MM.1S (cell line): ENCODE measurements at regions not wholly inside any gene's neighbourhood (a gene's known extent, or its start where the extent isn't known, plus 50 kb on each side); places are given as distances from the start of the nearest gene placed in this dataset.

Experiments used
- DNase-seq: peaks from one replicate; pipeline ENCODE4 v3.0.0-alpha.2; 2015
- H2AFZ ChIP-seq: fragments of 300-600 bp; sonication (generic); 2 replicates; pipeline ENCODE4 v1.6.0; 2016; ENCODE audit warnings: antibody characterized with exemption, low read length
- H3F3A ChIP-seq: fragments of 300-600 bp; sonication (generic); 2 replicates; pipeline ENCODE4 v1.6.1; 2016; ENCODE audit warnings: mild to moderate bottlenecking, antibody characterized with exemption, low read length, moderate library complexity, mixed read lengths; ENCODE audit not compliant: insufficient read depth
- H3K27ac ChIP-seq: fragments of 300-600 bp; sonication (generic); 2 replicates; pipeline ENCODE4 v1.5.1; 2016; ENCODE audit warnings: mild to moderate bottlenecking, low read length
- H3K27me3 ChIP-seq: fragments of 300-600 bp; sonication (generic); replicated peaks from 2 replicates; pipeline ENCODE4 v1.6.0; 2016; ENCODE audit warnings: low read length; ENCODE audit not compliant: insufficient read depth
- H3K36me3 ChIP-seq: fragments of 300-600 bp; sonication (generic); replicated peaks from 2 replicates; pipeline ENCODE4 v1.6.1; 2016; ENCODE audit warnings: mild to moderate bottlenecking, low read length, mixed read lengths; ENCODE audit not compliant: insufficient read depth
- H3K4me1 ChIP-seq: fragments of 300-600 bp; sonication (generic); 2 replicates; pipeline ENCODE4 v1.6.1; 2016; ENCODE audit warnings: low read length, mixed read lengths
- H3K4me2 ChIP-seq: fragments of 300-600 bp; sonication (generic); 2 replicates; pipeline ENCODE4 v1.6.0; 2016; ENCODE audit warnings: low read depth, low read length
- H3K4me3 ChIP-seq: fragments of 300-600 bp; sonication (generic); 2 replicates; pipeline ENCODE4 v1.5.1; 2016; ENCODE audit warnings: low read length, mixed read lengths
- H3K79me2 ChIP-seq: fragments of 300-600 bp; sonication (generic); 2 replicates; pipeline ENCODE4 v1.6.1; 2016; ENCODE audit warnings: mixed run types, low read length, mixed read lengths
- H3K9ac ChIP-seq: fragments of 300-600 bp; sonication (generic); 2 replicates; pipeline ENCODE4 v1.6.1; 2016; ENCODE audit warnings: low read length, mixed read lengths
- H3K9me2 ChIP-seq: fragments of 300-600 bp; sonication (generic); replicated peaks from 2 replicates; pipeline ENCODE4 v1.6.1; 2016; ENCODE audit warnings: mild to moderate bottlenecking, low read length, mixed read lengths; ENCODE audit not compliant: insufficient read depth
- H3K9me3 ChIP-seq: fragments of 300-600 bp; sonication (generic); replicated peaks from 2 replicates; pipeline ENCODE4 v1.6.1; 2016; ENCODE audit warnings: mild to moderate bottlenecking, low read length, mixed read lengths; ENCODE audit not compliant: insufficient read depth
- H4K20me1 ChIP-seq: fragments of 300-600 bp; sonication (generic); 2 replicates; pipeline ENCODE4 v1.6.1; 2016; ENCODE audit warnings: mild to moderate bottlenecking, low read length, moderate library complexity, mixed read lengths; ENCODE audit not compliant: insufficient read depth
- CTCF ChIP-seq: fragments of 300-600 bp; sonication (generic); IDR thresholded peaks from 2 replicates; pipeline ENCODE4 v1.5.1; 2016; ENCODE audit warnings: antibody characterized with exemption, low read length, mixed read lengths
- EZH2 ChIP-seq: fragments of 300-600 bp; sonication (generic); optimal IDR thresholded peaks from 2 replicates; pipeline ENCODE3; 2017; ENCODE audit warnings: low read depth, mild to moderate bottlenecking, antibody characterized with exemption, low read length, mixed read lengths
- EZH2phosphoT487 ChIP-seq: fragments of 300-600 bp; sonication (generic); IDR thresholded peaks from 2 replicates; pipeline ENCODE4 v1.6.1; 2018; ENCODE audit warnings: antibody characterized with exemption, low read length

- TF ChIP-seq EZH2, result no peak
- TF ChIP-seq CTCF, result no peak
- no peak for TF ChIP-seq EZH2phosphoT487
- no peaks in the 10 kb centered on the region for H4K20me1 ChIP-seq
- H3F3A ChIP-seq, result no peaks in the 10 kb centered on the region
- no peaks in the 10 kb centered on the region for H3K79me2 ChIP-seq
- no peak overlapping the region for H3K4me2 ChIP-seq
- H2AFZ ChIP-seq, result no peak overlapping the region
- DNase-seq, result no peak
- no peaks in the 10 kb centered on the region for H3K4me1 ChIP-seq
- no peak overlapping the region for H3K27ac ChIP-seq
- no peak overlapping the region for H3K9ac ChIP-seq
- H3K9me3 ChIP-seq, result no peaks in the 10 kb centered on the region
- no peaks in the 10 kb centered on the region for H3K36me3 ChIP-seq
- no peak overlapping the region for H3K4me3 ChIP-seq
- H3K27me3 ChIP-seq, result no peaks in the 10 kb centered on the region
- no peaks in the 10 kb centered on the region for H3K9me2 ChIP-seq
Measured at GRCh38 chr10:109783286-109783685, 140.0 kb downstream of the XPNPEP1 start.

GRCh38 chr10:109780997-109781396 is 142.3 kb downstream of the XPNPEP1 start:
- no peak overlapping the region for H3K9ac ChIP-seq
- H3K27me3 ChIP-seq, result no peaks in the 10 kb centered on the region
- no peaks in the 10 kb centered on the region for H4K20me1 ChIP-seq
- no peaks in the 10 kb centered on the region for H3F3A ChIP-seq
- no peak overlapping the region for H3K4me3 ChIP-seq
- no peak for DNase-seq
- no peak overlapping the region for H3K27ac ChIP-seq
- no peaks in the 10 kb centered on the region for H3K79me2 ChIP-seq
- H3K4me2 ChIP-seq, result no peak overlapping the region
- TF ChIP-seq EZH2phosphoT487 (no peak), CTCF (no peak), EZH2 (no peak)
- no peaks in the 10 kb centered on the region for H3K9me2 ChIP-seq
- no peaks in the 10 kb centered on the region for H3K4me1 ChIP-seq
- no peak overlapping the region for H2AFZ ChIP-seq
- no peaks in the 10 kb centered on the region for H3K9me3 ChIP-seq
- no peaks in the 10 kb centered on the region for H3K36me3 ChIP-seq

GRCh38 chr10:109778993-109779392 is 144.3 kb downstream of the XPNPEP1 start:
- Histone ChIP-seq H3F3A (no peaks in the 10 kb centered on the region), H3K9me3 (no peaks in the 10 kb centered on the region), H3K9me2 (no peaks in the 10 kb centered on the region), H3K36me3 (no peaks in the 10 kb centered on the region), H3K4me3 (no peak overlapping the region), H4K20me1 (no peaks in the 10 kb centered on the region), H3K27ac (no peak overlapping the region), H3K4me1 (no peaks in the 10 kb centered on the region), H3K4me2 (no peak overlapping the region), H3K79me2 (no peaks in the 10 kb centered on the region), H3K9ac (no peak overlapping the region), H3K27me3 (no peaks in the 10 kb centered on the region), H2AFZ (no peak overlapping the region)
- TF ChIP-seq EZH2phosphoT487 (no peak), EZH2 (no peak), CTCF (no peak)
- DNase-seq, result no peak

- Histone ChIP-seq H3K79me2 (no peaks in the 10 kb centered on the region), H3K4me1 (no peaks in the 10 kb centered on the region), H2AFZ (no peak overlapping the region), H3K9ac (no peak overlapping the region), H3K27ac (no peak overlapping the region), H3K9me2 (no peaks in the 10 kb centered on the region), H4K20me1 (no peaks in the 10 kb centered on the region), H3K4me3 (no peak overlapping the region), H3K9me3 (no peaks in the 10 kb centered on the region), H3K36me3 (no peaks in the 10 kb centered on the region), H3F3A (no peaks in the 10 kb centered on the region), H3K27me3 (no peaks in the 10 kb centered on the region), H3K4me2 (no peak overlapping the region)
- DNase-seq, result no peak
- TF ChIP-seq CTCF (no peak), EZH2 (no peak), EZH2phosphoT487 (no peak)
Measured at GRCh38 chr10:109774121-109774440, 149.2 kb downstream of the XPNPEP1 start.
